Activated naive CD8-positive, alpha-beta T cell treated with anti-CD3 and anti-CD28 coated beads, Interleukin-2, amount 10 ng/mL, durations not matched to agents 7 days and 5 days (primary cell): ENCODE measurements at regions not wholly inside any gene's neighbourhood (a gene's known extent, or its start where the extent isn't known, plus 50 kb on each side); places are given as distances from the start of the nearest gene placed in this dataset.

Experiments used
- ATAC-seq: fragments of 150-1000 bp; cut with Tn5 transposase; one replicate; pipeline ENCODE4 v1.10.0; 2021; ENCODE audit warnings: low read depth, moderate library complexity
- POLR2A ChIA-PET: fragments of 350-600 bp; sonication (Branson Sonifier 250); formaldehyde crosslinking; loops from one replicate; lab custom pipeline; 2021; ENCODE audit warnings: antibody characterized with exemption; lab: Charles Lee
- DNase-seq: peaks from one replicate; pipeline ENCODE4 v3.0.0; 2021
- H3K27ac Mint-ChIP-seq: one replicate; pipeline ENCODE4 v1.8.0; 2022; ENCODE audit warnings: mild to moderate bottlenecking, mixed read lengths
- H3K27me3 Mint-ChIP-seq: one replicate; pipeline ENCODE4 v1.8.0; 2022; ENCODE audit warnings: mild to moderate bottlenecking, moderate library complexity, mixed read lengths
- H3K36me3 Mint-ChIP-seq: one replicate; pipeline ENCODE4 v1.8.0; 2021; ENCODE audit warnings: mild to moderate bottlenecking, mixed read lengths
- H3K4me1 Mint-ChIP-seq: one replicate; pipeline ENCODE4 v1.8.0; 2021; ENCODE audit warnings: mixed read lengths
- H3K4me3 Mint-ChIP-seq: one replicate; pipeline ENCODE4 v1.8.0; 2022; ENCODE audit warnings: mild to moderate bottlenecking, moderate library complexity, mixed read lengths
- H3K9me3 Mint-ChIP-seq: one replicate; pipeline ENCODE4 v1.8.0; 2021; ENCODE audit warnings: mixed read lengths

- no peaks in the 10 kb centered on the region for H3K27me3 Mint-ChIP-seq
- POLR2A ChIA-PET = no interaction called here
- peaks cover 4% of the 10 kb centered on the region for H3K9me3 Mint-ChIP-seq
- H3K27ac Mint-ChIP-seq = no peak overlapping the region
- no peak for DNase-seq
- H3K4me3 Mint-ChIP-seq = no peak overlapping the region
- no peaks in the 10 kb centered on the region for H3K36me3 Mint-ChIP-seq
- no peaks in the 10 kb centered on the region for H3K4me1 Mint-ChIP-seq
- no peak for ATAC-seq
Observed at GRCh38 chr17:53330756-53331155, 492.0 kb upstream of the KIF2B start.

DNA sequence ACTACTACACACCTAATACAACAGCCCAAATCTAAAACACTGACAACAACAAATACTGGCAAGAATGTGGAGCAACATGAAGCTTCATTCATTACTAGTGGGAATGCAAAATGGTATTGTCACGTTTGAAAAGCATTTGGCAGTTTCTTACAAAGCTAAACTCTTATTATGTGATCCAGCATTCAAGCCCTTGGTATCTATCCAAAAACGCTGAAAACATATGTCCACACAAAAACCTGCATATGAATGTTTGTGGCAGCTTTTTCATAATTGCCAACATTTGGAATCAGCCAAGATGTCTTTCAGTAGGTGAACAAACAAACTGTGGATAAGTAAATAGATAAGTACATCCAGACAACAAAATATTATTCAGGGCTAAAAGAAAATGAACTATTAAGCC lies 501.1 kb upstream of the KIF2B start:
- Mint-ChIP-seq H3K27me3 (no peaks in the 10 kb centered on the region), H3K36me3 (no peaks in the 10 kb centered on the region), H3K27ac (no peak overlapping the region), H3K4me1 (no peaks in the 10 kb centered on the region), H3K4me3 (no peak overlapping the region), H3K9me3 (peaks cover 2% of the 10 kb centered on the region)
- no peak for DNase-seq
- no peak for ATAC-seq
- POLR2A ChIA-PET = no interaction called here

GRCh38 chr17:53319947-53320346 lies 502.8 kb upstream of the KIF2B start:
- H3K4me1 Mint-ChIP-seq = no peaks in the 10 kb centered on the region
- no peak overlapping the region for H3K4me3 Mint-ChIP-seq
- H3K27me3 Mint-ChIP-seq = no peaks in the 10 kb centered on the region
- DNase-seq (no peak), ATAC-seq (no peak)
- no peaks in the 10 kb centered on the region for H3K36me3 Mint-ChIP-seq
- no peak overlapping the region for H3K27ac Mint-ChIP-seq
- H3K9me3 Mint-ChIP-seq = peaks cover 2% of the 10 kb centered on the region
- POLR2A ChIA-PET = no interaction called here

DNA sequence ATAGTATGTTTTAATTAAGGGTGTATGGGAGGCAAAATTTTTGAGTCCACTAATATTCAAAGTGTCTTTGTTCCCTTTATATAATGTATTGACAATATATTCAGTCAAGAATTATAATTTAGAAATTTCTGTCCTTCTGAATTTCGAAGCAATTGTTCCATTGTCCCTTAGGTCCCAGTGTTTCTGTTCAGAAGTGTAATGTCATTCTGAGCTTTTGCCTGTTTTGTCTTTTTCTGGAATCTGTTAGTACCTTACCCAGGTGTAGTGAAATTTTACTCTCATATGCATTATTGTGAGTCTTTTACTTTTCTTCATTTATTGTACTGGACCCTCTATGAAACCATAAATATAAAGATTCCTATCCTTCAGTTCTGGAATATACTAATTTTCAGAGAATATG lies 505.7 kb upstream of the KIF2B start:
- Mint-ChIP-seq H3K4me3 (no peak overlapping the region), H3K4me1 (no peaks in the 10 kb centered on the region), H3K36me3 (no peaks in the 10 kb centered on the region), H3K27me3 (no peaks in the 10 kb centered on the region), H3K9me3 (peaks cover 3% of the 10 kb centered on the region), H3K27ac (no peak overlapping the region)
- no peak for DNase-seq
- no peak for ATAC-seq
- POLR2A ChIA-PET = no interaction called here

DNA sequence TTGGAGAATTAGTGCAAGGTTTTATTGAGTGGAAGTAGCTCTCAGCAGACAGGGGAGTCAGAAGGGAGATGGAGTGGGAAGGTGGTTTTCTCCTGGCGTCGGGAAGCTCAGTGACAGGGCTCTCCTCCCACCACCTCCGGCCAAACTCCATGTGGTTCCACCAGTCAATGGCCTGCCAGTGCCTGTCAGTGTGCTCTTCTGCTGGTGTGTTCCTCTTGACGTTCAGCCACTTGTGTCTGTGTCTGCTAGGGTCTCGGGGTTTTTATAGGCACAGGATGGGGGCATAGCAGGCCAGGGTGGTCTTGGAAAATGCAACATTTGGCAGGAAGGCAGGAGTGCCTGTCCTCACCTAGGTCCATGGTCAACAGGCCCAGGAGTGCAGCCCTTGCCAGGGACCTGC lies 506.7 kb upstream of the KIF2B start:
- H3K4me3 Mint-ChIP-seq = no peak overlapping the region
- DNase-seq (no peak), ATAC-seq (no peak)
- no peaks in the 10 kb centered on the region for H3K27me3 Mint-ChIP-seq
- peaks cover 1% of the 10 kb centered on the region for H3K9me3 Mint-ChIP-seq
- POLR2A ChIA-PET = no interaction called here
- no peaks in the 10 kb centered on the region for H3K36me3 Mint-ChIP-seq
- no peak overlapping the region for H3K27ac Mint-ChIP-seq
- no peaks in the 10 kb centered on the region for H3K4me1 Mint-ChIP-seq

DNA sequence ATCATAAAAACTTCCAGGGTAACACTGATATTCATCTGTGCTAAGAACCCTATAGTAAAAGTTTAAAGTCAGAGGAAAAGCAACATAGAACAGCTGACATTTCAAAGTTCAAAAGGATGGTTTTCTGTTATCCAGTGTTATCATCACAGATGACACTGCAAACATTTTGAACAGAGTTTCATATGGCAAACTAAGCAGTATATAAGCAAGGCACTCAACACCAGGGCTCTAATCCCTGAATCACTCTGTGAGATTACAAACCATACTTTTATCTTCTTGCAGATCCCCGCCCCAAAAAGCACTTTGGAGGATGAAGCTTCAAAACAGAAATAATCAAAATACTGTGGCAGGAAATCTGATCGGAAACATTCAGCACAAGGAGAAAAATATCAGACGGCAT lies 508.2 kb upstream of the KIF2B start:
- no peaks in the 10 kb centered on the region for H3K4me1 Mint-ChIP-seq
- H3K4me3 Mint-ChIP-seq = no peak overlapping the region
- POLR2A ChIA-PET = no interaction called here
- DNase-seq (no peak), ATAC-seq (no peak)
- H3K27me3 Mint-ChIP-seq = no peaks in the 10 kb centered on the region
- no peaks in the 10 kb centered on the region for H3K36me3 Mint-ChIP-seq
- no peak overlapping the region for H3K27ac Mint-ChIP-seq
- H3K9me3 Mint-ChIP-seq = peaks cover 1% of the 10 kb centered on the region

- DNase-seq (no peak), ATAC-seq (no peak)
- H3K36me3 Mint-ChIP-seq = no peaks in the 10 kb centered on the region
- H3K27me3 Mint-ChIP-seq = no peaks in the 10 kb centered on the region
- no peak overlapping the region for H3K4me3 Mint-ChIP-seq
- H3K27ac Mint-ChIP-seq = no peak overlapping the region
- peaks cover 1% of the 10 kb centered on the region for H3K9me3 Mint-ChIP-seq
- H3K4me1 Mint-ChIP-seq = no peaks in the 10 kb centered on the region
- POLR2A ChIA-PET = no interaction called here
Observed at GRCh38 chr17:53313746-53314145, 509.0 kb upstream of the KIF2B start.

- no peak for DNase-seq
- H3K27me3 Mint-ChIP-seq = no peaks in the 10 kb centered on the region
- H3K36me3 Mint-ChIP-seq = no peaks in the 10 kb centered on the region
- no peaks in the 10 kb centered on the region for H3K4me1 Mint-ChIP-seq
- peaks cover 1% of the 10 kb centered on the region for H3K9me3 Mint-ChIP-seq
- ATAC-seq = no peak
- POLR2A ChIA-PET = no interaction called here
- H3K4me3 Mint-ChIP-seq = no peak overlapping the region
- H3K27ac Mint-ChIP-seq = no peak overlapping the region
Observed at GRCh38 chr17:53278466-53278865, 544.3 kb upstream of the KIF2B start.

DNA sequence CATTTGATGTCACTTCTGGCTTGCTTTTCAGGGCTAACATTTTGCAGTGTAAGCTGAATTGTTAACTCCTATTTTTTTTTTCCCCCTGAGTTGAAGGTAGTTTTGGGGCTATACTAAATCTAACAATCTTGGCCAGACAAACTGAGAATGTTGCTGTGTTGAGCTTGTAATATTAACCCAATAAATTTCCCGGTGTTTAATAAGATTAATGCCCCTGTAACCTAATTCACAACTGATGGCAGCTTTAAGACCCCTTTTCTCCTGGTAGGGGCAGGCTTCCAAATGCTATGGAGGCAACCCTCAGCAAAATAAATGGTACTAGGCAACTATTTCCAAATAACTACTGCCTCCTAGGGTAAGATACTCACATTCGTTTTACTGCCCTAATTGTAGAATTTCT lies 549.6 kb upstream of the KIF2B start:
- H3K9me3 Mint-ChIP-seq = peaks cover 1% of the 10 kb centered on the region
- no peaks in the 10 kb centered on the region for H3K36me3 Mint-ChIP-seq
- H3K27me3 Mint-ChIP-seq = no peaks in the 10 kb centered on the region
- no peak overlapping the region for H3K4me3 Mint-ChIP-seq
- DNase-seq (no peak), ATAC-seq (no peak)
- no peak overlapping the region for H3K27ac Mint-ChIP-seq
- POLR2A ChIA-PET = no interaction called here
- H3K4me1 Mint-ChIP-seq = no peaks in the 10 kb centered on the region

DNA sequence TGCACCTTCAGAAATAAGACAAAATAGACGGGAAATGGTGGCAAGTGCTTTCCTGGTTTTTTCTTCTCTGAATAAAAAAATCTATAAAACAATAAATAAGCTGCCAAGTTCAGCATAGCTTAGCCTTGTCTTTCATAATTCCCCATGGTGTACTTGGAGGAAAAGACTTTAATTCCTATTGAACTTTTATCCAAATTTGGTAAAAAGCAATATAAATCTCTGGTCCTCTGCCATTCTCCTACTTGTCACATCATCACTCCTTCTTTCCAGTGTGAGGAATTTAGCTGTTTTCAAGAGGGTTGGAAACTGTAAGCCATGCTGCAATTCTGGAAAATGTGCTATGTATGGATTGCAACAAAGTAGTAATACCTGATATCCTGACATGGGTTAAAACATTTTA lies 551.8 kb upstream of the KIF2B start:
- Mint-ChIP-seq H3K27ac (no peak overlapping the region), H3K36me3 (no peaks in the 10 kb centered on the region), H3K9me3 (peaks cover 1% of the 10 kb centered on the region)

GRCh38 chr17:53264730-53265129 lies 558.0 kb upstream of the KIF2B start:
- H3K9me3 Mint-ChIP-seq = peaks cover 4% of the 10 kb centered on the region
- no peak overlapping the region for H3K4me3 Mint-ChIP-seq
- H3K36me3 Mint-ChIP-seq = no peaks in the 10 kb centered on the region
- H3K4me1 Mint-ChIP-seq = no peaks in the 10 kb centered on the region
- no peaks in the 10 kb centered on the region for H3K27me3 Mint-ChIP-seq
- POLR2A ChIA-PET = no interaction called here
- ATAC-seq (no peak), DNase-seq (no peak)
- H3K27ac Mint-ChIP-seq = no peak overlapping the region

More for the DNA sequence above, 551.8 kb upstream of the KIF2B start:
- DNase-seq = no peak
- POLR2A ChIA-PET = no interaction called here
- Mint-ChIP-seq H3K27me3 (no peaks in the 10 kb centered on the region), H3K4me3 (no peak overlapping the region), H3K4me1 (no peaks in the 10 kb centered on the region)
- ATAC-seq = no peak

- ATAC-seq (no peak), DNase-seq (no peak)
- H3K9me3 Mint-ChIP-seq = peaks cover 5% of the 10 kb centered on the region
- H3K36me3 Mint-ChIP-seq = no peaks in the 10 kb centered on the region
- no peak overlapping the region for H3K4me3 Mint-ChIP-seq
- no peak overlapping the region for H3K27ac Mint-ChIP-seq
- POLR2A ChIA-PET = no interaction called here
- H3K4me1 Mint-ChIP-seq = no peaks in the 10 kb centered on the region
- no peaks in the 10 kb centered on the region for H3K27me3 Mint-ChIP-seq
Observed at GRCh38 chr17:53253956-53254597, 568.6 kb upstream of the KIF2B start.

DNA sequence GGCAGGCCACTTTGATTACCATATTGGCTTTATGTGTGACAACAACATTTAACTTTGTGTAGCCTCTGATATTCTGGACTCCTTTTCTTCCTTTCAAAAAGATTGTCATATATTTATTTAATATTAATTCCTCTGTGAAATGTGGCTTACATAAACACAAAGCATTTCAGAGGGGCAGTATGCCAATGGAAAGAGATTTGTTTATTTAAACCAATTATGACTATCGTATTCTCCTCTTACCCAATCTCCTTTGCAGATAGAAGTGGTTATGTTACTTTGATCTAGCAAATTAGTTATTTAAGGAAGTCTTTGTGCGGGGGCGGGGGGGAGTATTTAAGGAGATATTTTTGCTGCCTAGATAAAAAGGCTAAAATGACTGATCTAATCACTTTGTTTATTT lies 573.7 kb upstream of the KIF2B start:
- no peaks in the 10 kb centered on the region for H3K4me1 Mint-ChIP-seq
- H3K4me3 Mint-ChIP-seq = no peak overlapping the region
- POLR2A ChIA-PET = no interaction called here
- H3K27me3 Mint-ChIP-seq = no peaks in the 10 kb centered on the region
- ATAC-seq (no peak), DNase-seq (no peak)
- no peak overlapping the region for H3K27ac Mint-ChIP-seq
- H3K36me3 Mint-ChIP-seq = no peaks in the 10 kb centered on the region
- peaks cover 1% of the 10 kb centered on the region for H3K9me3 Mint-ChIP-seq

- no peaks in the 10 kb centered on the region for H3K27me3 Mint-ChIP-seq
- ATAC-seq = no peak
- peaks cover 5% of the 10 kb centered on the region for H3K9me3 Mint-ChIP-seq
- no peak overlapping the region for H3K4me3 Mint-ChIP-seq
- no peaks in the 10 kb centered on the region for H3K36me3 Mint-ChIP-seq
- POLR2A ChIA-PET = no interaction called here
- DNase-seq = no peak
- H3K4me1 Mint-ChIP-seq = no peaks in the 10 kb centered on the region
- no peak overlapping the region for H3K27ac Mint-ChIP-seq
Observed at GRCh38 chr17:53234138-53234537, 588.6 kb upstream of the KIF2B start.

- Mint-ChIP-seq H3K36me3 (no peaks in the 10 kb centered on the region), H3K4me1 (no peaks in the 10 kb centered on the region), H3K27ac (no peak overlapping the region), H3K27me3 (no peaks in the 10 kb centered on the region), H3K4me3 (no peak overlapping the region), H3K9me3 (peaks cover 2% of the 10 kb centered on the region)
- DNase-seq (no peak), ATAC-seq (no peak)
- POLR2A ChIA-PET = no interaction called here
Observed at GRCh38 chr17:53227514-53227913, 595.2 kb upstream of the KIF2B start.
